Fibroblast of lung (primary cell): ENCODE measurements at regions not wholly inside any gene's neighbourhood (a gene's known extent, or its start where the extent isn't known, plus 50 kb on each side); places are given as distances from the start of the nearest gene placed in this dataset.

Experiments used
- CTCF ChIP-seq, 2 donors: IDR thresholded peaks in 1 of 2; conservative IDR thresholded peaks in 1 of 2; 1 replicate in 1 of 2; 2 replicates in 1 of 2; pipeline ENCODE4 v1.5.1; 2011 to 2012; ENCODE audit warnings: low read length in 2 of 2, control low read depth in 1 of 2, inconsistent platforms in 1 of 2, low read depth in 1 of 2, mild to moderate bottlenecking in 1 of 2
- EZH2 ChIP-seq: IDR thresholded peaks from 2 replicates; pipeline ENCODE4 v1.5.1; 2012; ENCODE audit warnings: low read length, control low read depth, mild to moderate bottlenecking; ENCODE audit errors: missing control alignments

DNA sequence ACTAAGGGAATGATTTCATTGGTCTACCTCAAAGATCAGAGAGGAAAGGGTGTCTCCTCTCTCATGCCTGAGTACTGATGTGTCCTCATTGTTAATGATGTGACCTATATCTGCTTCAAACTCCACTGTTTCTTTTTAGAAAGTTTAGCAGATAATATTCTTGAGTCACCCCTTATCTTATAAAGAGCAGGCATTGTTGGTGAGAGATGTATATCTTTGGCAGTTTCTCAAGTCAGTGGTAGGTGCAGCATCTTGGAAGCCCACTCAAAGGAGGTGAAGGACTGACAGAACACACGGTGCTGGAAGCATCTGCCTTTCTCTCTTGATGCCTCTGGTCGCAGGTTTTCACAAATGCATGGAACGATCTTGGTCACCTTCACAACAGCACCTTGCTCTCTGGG is 71.2 kb downstream of the ZNF518B start:
- TF ChIP-seq EZH2 (no peak), CTCF (conservative IDR thresholded peaks at IDR 0.05 in 1 of 2, IDR thresholded peaks at IDR 0.05 in 1 of 2; ENCODE audit: low read depth in 1 of 2, low read length in 2 of 2) (no peak)
